OCI-LY3 (cell line): ENCODE measurements at regions not wholly inside any gene's neighbourhood (a gene's known extent, or its start where the extent isn't known, plus 50 kb on each side); places are given as distances from the start of the nearest gene placed in this dataset.

ENCODE experiments used
- CTCF ChIP-seq: fragments of 200-600, 300-600 bp; sonication (generic); IDR thresholded peaks from 2 replicates; pipeline ENCODE4 v1.5.1; 2014; ENCODE audit warnings: antibody characterized with exemption, low read length, low read depth
- EZH2phosphoT487 ChIP-seq: fragments of 200-600 bp; shearing (Covaris generic); IDR thresholded peaks from 2 replicates; pipeline ENCODE4 v1.6.1; 2018; ENCODE audit warnings: antibody characterized with exemption, mixed run types, low read depth

- TF ChIP-seq CTCF (no peak), EZH2phosphoT487 (no peak)
Measured at GRCh38 chr3:180117381-180118163, 80.8 kb upstream of the PEX5L start.
